Ishikawa (cell line): ENCODE measurements at regions not wholly inside any gene's neighbourhood (a gene's known extent, or its start where the extent isn't known, plus 50 kb on each side); places are given as distances from the start of the nearest gene placed in this dataset.

Experiments
- EP300 ChIP-seq: IDR thresholded peaks from 2 replicates; pipeline ENCODE4 v1.6.1; 2012; ENCODE audit warnings: borderline replicate concordance
- FOXM1 ChIP-seq: IDR thresholded peaks from 2 replicates; pipeline ENCODE4 v1.6.1; 2012; ENCODE audit warnings: low read depth, borderline replicate concordance
- MAX ChIP-seq: IDR thresholded peaks from 2 replicates; pipeline ENCODE4 v1.6.1; 2012
- RAD21 ChIP-seq: IDR thresholded peaks from 2 replicates; pipeline ENCODE4 v1.6.1; 2012; ENCODE audit warnings: low read depth
- REST ChIP-seq: IDR thresholded peaks from 2 replicates; pipeline ENCODE4 v1.6.1; 2012; ENCODE audit warnings: low read depth, mild to moderate bottlenecking
- TAF1 ChIP-seq: IDR thresholded peaks from 2 replicates; pipeline ENCODE4 v1.6.1; 2012; ENCODE audit warnings: low read depth, mild to moderate bottlenecking
- TEAD4 ChIP-seq: IDR thresholded peaks from 2 replicates; pipeline ENCODE4 v1.6.1; 2012
- USF1 ChIP-seq: IDR thresholded peaks from 2 replicates; pipeline ENCODE4 v1.6.1; 2012
- YY1 ChIP-seq: IDR thresholded peaks from 2 replicates; pipeline ENCODE4 v1.6.1; 2012; ENCODE audit warnings: low read depth

- TF ChIP-seq TEAD4, result no peak
- TF ChIP-seq TAF1, result no peak
- TF ChIP-seq RAD21, result no peak
- peak; percentile 29; the same call in 1 of the 2 replicates for TF ChIP-seq EP300
- TF ChIP-seq YY1, result no peak
- no peak for TF ChIP-seq MAX
- no peak for TF ChIP-seq USF1
- TF ChIP-seq REST, result no peak
- TF ChIP-seq FOXM1, result no peak
These were observed 221.7 kb upstream of the SPRY2 start for GRCh38 chr13:80562433-80563156.
